SIG-M5 (cell line): ENCODE measurements at regions not wholly inside any gene's neighbourhood (a gene's known extent, or its start where the extent isn't known, plus 50 kb on each side); places are given as distances from the start of the nearest gene placed in this dataset.

Experiments
- DNase-seq: peaks from one replicate; lab custom pipeline; 2025; lab: John Stamatoyannopoulos, UW

GRCh38 chr10:28783087-28783486 is 105.8 kb downstream of the BAMBI start:
- no peak for DNase-seq

GRCh38 chr10:28785018-28785417 is 107.7 kb downstream of the BAMBI start:
- no peak for DNase-seq

GRCh38 chr10:28788252-28788651 is 110.9 kb downstream of the BAMBI start:
- DNase-seq = no peak

- no peak for DNase-seq
Measured at GRCh38 chr10:28788762-28789161, 111.4 kb downstream of the BAMBI start.

GRCh38 chr10:28790146-28790545 is 112.8 kb downstream of the BAMBI start:
- no peak for DNase-seq

GRCh38 chr10:28793482-28793881 is 116.2 kb downstream of the BAMBI start:
- DNase-seq = no peak

GRCh38 chr10:28794986-28795385 is 117.7 kb downstream of the BAMBI start:
- no peak for DNase-seq

GRCh38 chr10:28796606-28797512 is 119.5 kb downstream of the BAMBI start:
- DNase-seq = no peak

- DNase-seq = no peak
Measured at GRCh38 chr10:28797904-28798371, 120.6 kb downstream of the BAMBI start.

GRCh38 chr10:28798428-28798955 is 121.2 kb downstream of the BAMBI start:
- no peak for DNase-seq

- DNase-seq = no peak
Measured at GRCh38 chr10:28798964-28799363, 121.6 kb downstream of the BAMBI start.

- no peak for DNase-seq
Measured at GRCh38 chr10:28800144-28800543, 122.8 kb downstream of the BAMBI start.

GRCh38 chr10:28801247-28801646 is 123.9 kb downstream of the BAMBI start:
- DNase-seq = no peak

- no peak for DNase-seq
Measured at GRCh38 chr10:28801869-28802268, 124.5 kb downstream of the BAMBI start.

- DNase-seq = no peak
Measured at GRCh38 chr10:28805390-28805789, 128.1 kb downstream of the BAMBI start.

- no peak for DNase-seq
Measured at GRCh38 chr10:28806488-28806941, 129.2 kb downstream of the BAMBI start.

GRCh38 chr10:28806951-28807759 is 129.8 kb downstream of the BAMBI start:
- no peak for DNase-seq

GRCh38 chr10:28807760-28808613 is 130.7 kb downstream of the BAMBI start:
- DNase-seq = no peak

GRCh38 chr10:28808693-28809092 is 131.4 kb downstream of the BAMBI start:
- no peak for DNase-seq

- DNase-seq = no peak
Measured at GRCh38 chr10:28810057-28810870, 132.9 kb downstream of the BAMBI start.
